NCI-H1436 (cell line): ENCODE measurements at regions not wholly inside any gene's neighbourhood (a gene's known extent, or its start where the extent isn't known, plus 50 kb on each side); places are given as distances from the start of the nearest gene placed in this dataset.
"Not testable (repeated sequence)": the region's sequence is repeated elsewhere in the genome, so short reads cannot be mapped to it uniquely, and the experiment has no call there.

Source experiments
- DNase-seq: peaks from one replicate; lab custom pipeline; 2025; lab: John Stamatoyannopoulos, UW

DNA sequence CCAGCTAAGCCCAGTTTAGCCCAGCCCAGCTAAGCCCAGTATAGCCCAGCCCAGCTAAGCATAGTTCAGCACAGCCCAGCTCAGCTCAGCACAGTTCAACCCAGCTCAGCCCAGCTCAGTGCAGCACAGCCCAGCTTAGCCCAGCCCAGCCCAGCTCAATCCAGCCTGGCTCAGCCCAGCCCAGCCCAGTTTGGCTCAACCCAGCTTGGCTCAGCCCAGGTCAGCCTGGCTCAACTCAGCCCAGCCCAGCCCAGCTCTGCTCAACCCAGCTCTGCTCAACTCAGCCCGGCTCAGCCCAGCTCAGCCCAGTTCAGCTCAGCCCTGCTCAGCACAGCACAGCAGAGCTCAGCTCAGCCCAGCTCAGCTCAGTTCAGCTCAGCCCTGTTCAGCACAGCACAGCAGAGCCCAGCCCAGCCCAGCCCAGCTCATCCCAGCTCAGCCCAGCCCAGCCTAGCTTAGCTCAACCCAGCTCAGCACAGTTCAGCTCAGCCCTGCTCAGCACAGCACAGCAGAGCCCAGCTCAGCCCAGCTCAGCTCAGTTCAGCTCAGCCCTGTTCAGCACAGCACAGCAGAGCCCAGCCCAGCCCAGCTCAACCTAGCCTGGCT is 330.9 kb downstream of the TMEM121 start:
- DNase-seq: no peak

DNA sequence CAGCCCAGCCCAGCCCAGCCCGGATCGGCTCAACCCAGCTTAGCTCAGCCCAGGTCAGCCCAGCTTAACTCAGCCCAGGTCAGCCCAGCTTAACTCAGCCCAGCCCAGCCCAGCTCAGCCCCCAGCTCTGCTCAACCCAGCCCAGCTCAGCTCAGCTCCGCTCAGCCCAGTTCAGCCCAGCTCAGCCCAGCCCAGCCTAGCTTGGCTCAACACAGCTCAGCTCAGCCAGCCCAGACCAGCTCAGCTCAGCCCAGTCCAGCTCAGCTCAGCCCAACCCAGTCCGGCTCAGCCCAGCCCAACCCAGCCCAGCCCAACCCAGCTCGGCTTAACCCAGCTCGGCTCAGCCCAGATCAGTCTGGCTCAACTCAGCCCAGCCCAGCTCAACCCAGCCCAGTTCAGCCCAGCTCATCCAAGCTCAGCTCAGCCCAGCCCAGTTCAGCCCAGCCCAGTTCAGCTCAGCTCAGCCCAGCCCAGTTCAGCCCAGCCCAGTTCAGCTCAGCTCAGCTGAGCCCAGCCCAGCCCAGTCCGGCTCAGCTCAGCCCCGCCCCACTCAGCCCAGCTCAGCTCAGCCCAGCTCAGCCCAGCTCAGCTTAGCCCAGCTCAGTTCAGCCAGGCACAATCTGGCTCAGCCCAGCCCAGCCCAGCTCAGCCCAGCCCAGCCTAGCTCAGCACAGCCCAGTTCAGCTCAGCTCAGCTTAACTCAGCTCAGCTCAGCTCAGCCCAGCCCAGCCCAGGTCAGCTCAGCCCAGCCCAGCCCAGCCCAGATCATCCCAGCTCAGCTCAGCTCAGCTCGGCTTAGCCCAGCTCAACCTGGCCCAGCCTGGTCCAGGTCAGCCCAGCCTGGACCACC is 331.7 kb downstream of the TMEM121 start:
- no peak for DNase-seq

DNA sequence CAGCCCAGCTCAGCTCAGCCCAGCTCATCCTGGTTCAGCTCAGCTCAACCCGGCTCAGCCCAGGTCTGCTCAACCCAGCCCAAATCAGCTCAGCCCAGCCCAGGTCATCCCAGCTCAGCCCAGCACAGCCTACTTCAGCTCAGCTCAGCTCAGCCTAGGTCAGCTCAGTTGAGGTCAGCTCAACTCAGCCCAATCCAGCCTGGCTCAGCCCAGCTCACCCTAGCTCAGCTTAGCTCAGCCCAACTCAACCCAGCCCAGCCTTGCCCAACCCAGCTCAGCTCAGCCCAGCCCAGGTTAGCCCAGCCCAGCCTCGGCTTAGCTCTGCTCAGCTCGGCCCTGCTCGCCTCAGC is 332.3 kb downstream of the TMEM121 start:
- DNase-seq: no peak

DNA sequence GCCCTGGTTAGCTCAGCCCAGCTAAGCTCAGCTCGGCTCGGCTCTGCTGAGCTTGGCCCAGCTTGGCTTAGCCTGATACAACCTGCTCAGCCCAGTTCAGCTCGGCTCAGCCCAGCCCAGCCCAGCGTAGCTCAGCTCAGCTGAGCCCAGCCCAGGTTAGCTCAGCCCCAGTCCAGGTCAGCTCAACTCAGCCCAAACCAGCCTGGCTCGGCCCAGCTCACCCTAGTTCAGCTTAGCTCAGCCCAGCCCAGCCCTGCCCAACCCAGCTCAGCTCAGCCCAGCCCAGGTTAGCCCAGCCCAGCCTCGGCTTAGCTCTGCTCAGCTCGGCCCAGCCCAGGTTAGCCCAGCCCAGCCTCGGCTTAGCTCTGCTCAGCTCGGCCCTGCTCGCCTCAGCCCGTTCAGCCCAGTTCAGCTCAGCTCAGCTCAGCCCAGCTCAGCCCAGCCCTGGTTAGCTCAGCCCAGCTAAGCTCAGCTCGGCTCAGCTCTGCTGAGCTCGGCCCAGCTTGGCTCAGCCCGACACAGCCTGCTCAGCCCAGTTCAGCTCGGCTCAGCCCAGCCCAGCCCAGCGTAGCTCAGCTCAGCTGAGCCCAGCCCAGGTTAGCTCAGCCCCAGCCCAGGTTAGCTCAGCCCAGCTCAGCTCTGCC is 332.8 kb downstream of the TMEM121 start:
- DNase-seq: not testable (repeated sequence)

DNA sequence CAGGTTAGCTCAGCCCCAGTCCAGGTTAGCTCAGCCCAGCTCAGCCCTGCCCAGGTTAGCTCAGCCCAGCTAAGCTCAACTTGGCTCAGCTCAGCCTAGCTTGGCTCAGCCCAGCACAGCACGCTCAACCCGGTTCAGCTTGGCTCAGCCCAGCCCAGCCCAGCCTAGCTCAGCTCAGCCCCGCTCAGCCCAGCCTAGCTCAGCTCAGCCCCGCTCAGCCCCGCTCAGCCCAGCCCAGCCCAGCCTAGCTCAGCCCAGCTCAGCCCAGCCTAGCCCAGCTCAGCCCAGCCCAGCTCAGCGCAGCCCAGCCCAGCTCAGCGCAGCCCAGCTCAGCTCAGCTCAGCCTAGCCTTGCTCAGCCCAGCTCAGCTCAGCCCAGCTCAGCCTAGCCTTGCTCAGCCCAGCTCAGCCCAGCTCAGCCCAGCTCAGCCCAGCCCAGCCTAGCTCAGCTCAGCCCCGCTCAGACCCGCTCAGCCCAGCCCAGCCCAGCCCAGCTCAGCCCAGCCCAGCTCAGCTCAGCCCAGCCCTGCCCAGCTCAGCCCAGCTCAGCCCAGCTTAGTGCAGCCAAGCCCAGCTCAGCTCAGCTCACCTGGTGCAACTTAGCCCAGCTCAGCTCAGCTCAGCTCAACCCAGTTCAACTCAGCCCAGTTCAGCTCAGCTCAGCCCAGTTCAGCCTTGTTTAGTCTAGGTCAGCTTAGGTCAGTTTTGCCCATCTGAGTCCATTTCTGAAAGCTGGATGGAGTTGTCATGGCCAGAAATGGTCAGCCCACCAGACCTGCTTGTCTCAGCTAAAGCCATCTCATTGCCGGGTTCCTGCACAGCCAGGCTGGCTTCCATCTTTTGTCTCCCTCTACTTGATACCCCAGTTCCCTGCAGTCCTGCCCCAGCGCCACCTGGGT is 333.6 kb downstream of the TMEM121 start:
- no peak for DNase-seq

DNA sequence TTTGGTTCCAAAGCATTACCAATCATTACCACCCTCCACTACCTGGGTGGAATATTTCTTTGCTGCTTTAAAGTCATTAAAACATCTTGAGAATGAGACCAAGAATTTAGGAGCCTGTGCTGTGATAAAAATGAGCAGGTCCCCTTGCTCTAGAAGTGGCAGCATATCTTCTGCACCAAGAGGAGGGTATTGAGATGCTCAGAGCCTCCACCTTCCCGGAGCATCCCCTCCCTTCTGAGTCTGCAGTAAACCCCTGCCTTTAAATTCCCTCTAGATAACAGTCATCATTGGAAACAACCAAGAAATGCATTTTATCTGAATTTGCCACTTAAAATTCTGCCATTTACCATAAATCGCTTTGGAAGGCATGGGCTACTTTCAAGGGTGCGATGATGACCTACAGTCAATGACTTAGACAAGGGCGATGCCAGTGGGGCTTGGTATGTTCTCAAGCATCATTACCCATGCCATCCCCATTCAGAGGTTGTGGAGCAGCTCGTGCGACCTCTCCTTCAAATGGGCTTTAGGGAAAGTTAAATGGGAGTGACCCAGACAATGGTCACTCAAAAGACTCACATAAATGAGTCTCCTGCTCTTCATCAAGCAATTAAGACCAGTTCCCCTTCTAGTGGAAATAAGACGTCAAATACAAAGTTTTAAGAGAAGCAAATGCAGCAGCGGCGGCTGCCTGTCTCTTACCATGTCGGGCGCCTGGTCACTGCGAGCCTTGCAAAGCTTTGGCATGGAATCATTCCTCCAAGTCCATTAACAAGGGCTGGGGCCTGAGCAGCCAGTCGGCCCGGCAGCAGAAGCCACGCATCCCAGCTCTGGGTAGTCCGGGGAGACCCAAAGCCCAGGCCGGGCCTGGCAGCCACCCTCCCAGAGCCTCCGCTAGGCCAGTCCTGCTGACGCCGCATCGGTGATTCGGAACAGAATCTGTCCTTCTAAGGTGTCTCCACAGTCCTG is 334.5 kb downstream of the TMEM121 start:
- no peak for DNase-seq

DNA sequence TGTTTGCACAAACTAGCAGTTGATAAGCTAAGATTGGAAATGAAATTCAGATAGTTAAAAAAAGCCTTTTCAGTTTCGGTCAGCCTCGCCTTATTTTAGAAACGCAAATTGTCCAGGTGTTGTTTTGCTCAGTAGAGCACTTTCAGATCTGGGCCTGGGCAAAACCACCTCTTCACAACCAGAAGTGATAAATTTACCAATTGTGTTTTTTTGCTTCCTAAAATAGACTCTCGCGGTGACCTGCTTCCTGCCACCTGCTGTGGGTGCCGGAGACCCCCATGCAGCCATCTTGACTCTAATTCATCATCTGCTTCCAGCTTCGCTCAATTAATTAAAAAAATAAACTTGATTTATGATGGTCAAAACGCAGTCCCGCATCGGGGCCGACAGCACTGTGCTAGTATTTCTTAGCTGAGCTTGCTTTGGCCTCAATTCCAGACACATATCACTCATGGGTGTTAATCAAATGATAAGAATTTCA is 335.6 kb downstream of the TMEM121 start:
- no peak for DNase-seq

DNA sequence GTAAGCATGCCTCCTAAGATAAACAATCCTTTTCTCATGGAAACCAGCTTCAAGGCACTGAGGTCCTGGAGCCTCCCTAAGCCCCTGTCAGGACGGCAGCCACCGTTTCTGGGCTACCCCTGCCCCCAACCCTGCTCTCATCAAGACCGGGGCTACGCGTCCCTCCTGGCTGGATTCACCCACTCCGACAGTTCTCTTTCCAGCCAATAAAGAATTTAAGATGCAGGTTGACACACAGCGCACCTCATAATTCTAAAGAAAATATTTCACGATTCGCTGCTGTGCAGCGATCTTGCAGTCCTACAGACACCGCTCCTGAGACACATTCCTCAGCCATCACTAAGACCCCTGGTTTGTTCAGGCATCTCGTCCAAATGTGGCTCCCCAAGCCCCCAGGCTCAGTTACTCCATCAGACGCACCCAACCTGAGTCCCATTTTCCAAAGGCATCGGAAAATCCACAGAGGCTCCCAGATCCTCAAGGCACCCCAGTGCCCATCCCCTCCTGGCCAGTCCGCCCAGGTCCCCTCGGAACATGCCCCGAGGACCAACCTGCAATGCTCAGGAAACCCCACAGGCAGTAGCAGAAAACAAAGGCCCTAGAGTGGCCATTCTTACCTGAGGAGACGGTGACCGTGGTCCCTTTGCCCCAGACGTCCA is 336.3 kb downstream of the TMEM121 start:
- DNase-seq: no peak

DNA sequence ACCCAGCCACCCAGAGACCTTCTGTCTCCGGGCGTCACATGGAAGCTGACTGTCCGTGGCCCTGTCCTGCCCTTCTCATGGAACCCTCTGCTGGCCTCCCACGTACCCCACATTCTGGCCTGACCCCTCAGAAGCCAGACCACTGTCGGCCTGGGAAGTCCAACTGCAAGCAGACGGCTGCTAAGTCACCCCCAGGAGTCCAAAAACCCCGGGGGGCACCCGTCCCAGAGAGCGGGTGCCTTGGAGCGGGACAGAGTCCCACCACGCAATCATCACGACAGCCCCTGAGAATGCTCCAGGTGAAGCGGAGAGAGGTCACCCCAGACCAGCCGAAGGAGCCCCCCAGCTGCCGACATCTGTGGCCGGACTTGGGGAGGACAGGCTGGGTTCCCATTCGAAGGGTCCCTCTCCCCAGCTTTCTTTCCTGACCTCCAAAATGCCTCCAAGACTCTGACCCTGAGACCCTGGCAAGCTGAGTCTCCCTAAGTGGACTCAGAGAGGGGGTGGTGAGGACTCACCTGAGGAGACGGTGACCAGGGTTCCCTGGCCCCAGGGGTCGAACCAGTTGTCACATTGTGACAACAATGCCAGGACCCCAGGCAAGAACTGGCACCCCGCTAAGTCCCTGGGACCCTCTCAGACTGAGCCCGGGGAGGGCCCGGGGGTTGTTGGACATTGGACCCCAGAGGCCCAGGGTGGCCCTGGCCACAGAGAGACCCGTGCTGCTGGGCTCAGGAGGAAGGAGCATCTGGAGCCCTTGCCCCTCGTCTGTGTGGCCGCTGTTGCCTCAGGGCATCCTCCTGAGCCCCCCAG is 337.1 kb downstream of the TMEM121 start:
- no peak for DNase-seq

DNA sequence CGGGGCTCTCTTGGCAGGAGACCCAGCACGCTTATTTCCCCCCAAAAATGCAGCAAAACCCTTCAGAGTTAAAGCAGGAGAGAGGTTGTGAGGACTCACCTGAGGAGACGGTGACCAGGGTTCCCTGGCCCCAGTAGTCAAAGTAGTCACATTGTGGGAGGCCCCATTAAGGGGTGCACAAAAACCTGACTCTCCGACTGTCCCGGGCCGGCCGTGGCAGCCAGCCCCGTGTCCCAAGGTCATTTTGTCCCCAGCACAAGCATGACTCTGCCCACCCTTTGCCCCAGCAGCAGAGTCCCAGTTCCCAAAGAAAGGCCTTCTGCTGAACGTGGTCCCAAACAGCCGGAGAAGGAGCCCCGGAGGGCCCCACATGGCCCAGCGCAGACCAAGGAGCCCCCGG is 337.7 kb downstream of the TMEM121 start:
- no peak for DNase-seq

DNA sequence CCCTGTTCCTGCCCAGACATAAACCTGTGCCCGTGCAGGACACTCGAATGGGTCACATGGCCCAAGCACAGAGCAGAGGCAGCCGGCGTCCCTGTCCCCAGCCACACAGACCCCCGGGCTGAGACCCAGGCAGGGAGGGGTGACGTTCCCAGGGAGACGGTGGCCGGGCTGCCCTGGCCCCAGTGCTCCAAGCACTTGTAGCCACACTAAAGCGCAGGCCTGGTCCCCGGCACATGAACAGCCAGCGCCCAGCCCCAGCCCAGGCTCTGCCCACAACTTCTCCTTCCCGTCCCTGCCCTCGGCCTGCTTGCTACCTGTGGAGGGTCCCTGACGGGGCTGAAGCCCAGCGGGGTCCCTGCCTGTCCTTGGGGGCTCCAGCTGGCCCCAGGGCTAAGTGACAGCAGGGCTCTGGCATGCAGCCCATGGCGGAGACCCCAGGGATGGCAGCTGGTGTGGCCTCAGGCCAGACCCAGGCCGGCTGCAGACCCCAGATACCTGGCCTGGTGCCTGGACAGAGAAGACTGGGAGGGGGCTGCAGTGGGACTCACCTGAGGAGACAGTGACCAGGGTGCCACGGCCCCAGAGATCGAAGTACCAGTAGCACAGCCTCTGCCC is 338.4 kb downstream of the TMEM121 start:
- no peak for DNase-seq

DNA sequence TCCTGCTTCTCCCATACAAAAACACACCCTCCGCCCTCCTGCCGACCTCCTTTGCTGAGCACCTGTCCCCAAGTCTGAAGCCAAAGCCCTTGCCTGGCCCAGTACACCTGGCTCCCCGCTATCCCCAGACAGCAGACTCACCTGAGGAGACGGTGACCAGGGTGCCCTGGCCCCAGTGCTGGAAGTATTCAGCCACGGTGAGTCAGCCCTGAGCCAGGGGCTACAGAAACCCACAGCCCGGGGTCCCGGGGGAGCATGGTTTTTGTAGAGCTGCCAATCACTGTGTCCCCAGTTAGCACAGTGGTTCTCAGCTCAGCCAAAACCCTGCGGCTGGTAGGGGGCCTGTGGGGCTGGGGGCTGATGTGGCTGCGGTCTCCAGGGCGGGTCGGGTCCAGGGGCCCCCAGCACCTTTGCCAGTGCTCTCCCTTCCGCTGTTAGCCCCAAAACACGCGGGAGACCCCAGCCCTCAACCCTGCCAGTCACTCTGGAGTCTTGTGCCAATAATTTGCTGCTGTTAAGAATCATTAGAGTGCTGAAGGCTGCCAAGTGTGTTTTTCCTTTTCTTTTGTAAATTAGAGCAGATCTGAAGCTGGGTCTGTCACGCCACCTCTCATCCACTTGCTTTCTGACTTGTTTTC is 339.0 kb downstream of the TMEM121 start:
- DNase-seq: no peak

DNA sequence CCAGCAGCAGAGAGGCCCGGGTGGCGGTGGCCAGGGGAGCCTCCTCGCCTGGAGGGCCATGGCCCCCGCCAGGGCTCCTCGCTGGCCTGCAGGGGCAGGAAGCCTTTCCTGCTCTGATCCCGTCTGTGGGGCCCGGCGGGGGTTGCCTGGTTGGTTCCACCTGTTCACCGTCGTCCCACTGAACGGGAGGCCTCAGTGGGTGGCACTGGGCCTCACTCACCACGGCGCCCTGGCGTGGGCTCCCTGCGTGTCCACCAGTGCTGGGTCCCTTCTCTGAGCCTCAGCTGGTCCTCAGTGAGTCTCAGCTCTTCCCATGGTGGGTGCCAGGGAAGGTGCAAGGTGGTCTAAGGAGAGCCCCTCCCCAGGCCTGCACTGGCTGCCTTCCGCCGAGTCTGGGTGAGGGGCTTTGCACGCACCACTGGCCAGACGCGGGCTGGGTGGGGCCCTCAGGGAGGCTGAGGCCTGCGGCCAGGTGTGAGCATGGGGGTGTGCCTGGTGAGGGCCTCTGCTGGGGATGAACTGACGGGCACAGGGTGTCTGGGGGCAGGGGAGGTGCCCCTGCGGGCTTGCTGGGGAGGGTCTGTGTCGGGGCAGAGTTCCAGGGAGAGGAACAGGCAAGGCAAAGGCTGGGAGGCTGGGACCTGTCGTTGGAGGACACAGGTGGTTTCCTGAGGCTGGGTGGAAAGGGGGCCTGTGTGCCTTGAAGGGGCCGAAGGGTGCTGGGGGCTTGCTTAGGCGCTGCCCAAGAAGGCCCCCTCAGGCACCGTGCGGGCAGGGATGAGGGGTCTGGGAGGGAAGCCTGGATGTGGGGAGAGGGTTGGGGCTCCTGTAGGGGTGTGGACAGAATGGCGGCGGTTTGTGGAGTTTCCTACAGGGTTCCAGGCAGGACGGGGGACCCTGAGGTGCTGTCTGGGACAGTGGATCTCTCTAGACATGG is 339.8 kb downstream of the TMEM121 start:
- DNase-seq: no peak

DNA sequence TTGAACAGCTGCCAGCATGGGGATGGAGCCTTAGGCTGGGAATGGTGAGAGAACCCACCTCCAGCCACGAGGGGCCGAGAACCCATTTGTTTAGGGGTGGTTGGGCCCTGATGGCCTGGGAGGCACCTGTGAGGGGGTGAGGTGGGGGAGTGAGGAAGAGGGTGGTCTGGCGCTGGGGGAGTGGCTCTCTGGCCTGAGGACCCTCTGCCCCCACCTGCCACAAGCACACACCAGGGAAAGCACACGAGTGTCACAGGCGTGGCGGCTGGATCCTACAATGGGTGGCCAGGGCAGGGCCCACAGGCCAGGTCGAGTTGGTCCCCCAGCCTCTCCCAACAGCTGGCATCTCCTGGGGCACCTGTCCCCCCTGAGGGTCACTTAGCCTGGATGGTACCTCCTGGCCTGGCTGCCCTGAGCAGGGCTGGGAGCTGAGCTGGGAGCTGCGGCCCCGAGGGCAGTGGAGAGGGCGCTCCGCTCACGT is 340.5 kb downstream of the TMEM121 start:
- DNase-seq: no peak

DNA sequence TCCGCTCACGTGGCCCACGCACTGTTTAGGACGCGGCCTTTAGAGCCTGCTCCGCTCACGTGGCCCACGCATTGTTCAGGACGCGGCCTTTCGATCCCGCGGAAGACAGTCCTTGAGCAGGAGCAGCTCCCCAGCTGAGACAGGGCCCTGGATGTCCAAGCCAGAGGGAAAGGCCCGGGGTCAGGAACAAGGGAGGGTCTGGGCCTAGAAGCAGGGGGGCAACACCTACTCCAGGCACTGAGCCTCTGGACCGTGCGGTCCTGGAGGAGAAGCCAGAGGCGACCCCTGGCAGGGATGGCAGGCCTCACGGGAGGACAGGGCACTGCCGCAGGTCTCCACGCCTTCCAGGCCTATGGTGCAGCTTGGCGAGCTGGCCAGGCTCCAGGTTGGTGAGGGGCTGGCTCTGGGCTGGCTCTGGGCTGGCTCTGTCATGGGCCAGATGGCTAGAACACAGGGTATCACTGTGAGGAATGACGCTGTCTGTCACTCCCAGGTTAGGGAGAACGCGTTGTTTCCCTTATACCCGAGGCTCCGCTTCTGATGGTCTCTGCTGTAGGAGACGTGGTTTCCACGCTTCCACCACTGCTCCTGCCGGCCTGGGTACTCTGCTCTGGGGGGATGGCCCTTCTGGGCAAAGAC is 341.7 kb downstream of the TMEM121 start:
- DNase-seq: no peak

DNA sequence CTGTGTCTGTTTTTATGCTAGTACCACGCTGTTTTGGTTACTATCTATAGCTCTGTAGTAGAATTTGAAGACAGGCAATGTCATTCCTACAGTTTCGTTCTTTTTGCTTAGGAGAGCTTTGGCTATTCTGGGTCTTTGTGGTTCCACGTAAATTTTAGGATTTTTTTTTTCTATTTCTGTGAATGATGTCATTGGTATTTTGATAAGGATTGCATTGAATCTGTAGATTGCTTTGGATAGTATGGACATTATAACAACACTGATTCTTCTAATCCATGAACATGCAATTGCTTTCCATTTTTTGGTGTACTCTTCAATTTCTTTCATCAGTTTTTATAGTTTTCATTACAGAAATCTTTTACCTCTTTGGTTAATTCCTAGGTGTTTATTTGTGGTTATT is 345.2 kb downstream of the TMEM121 start:
- DNase-seq: no peak
